GM21367 (cell line): ENCODE measurements at regions not wholly inside any gene's neighbourhood (a gene's known extent, or its start where the extent isn't known, plus 50 kb on each side); places are given as distances from the start of the nearest gene placed in this dataset.
"Not testable (repeated sequence)": the region's sequence is repeated elsewhere in the genome, so short reads cannot be mapped to it uniquely, and the experiment has no call there.

Source experiments
- ATAC-seq: cut with Tn5 transposase; IDR thresholded peaks from one replicate; pipeline ENCODE4 v1.9.1; 2021; ENCODE audit not compliant: unreplicated experiment

GRCh38 chr14:28373721-28374120, 392.9 kb upstream of the FOXG1 start:
- no peak for ATAC-seq

- no peak for ATAC-seq
Observed at GRCh38 chr14:28375295-28375694, 391.3 kb upstream of the FOXG1 start.

GRCh38 chr14:28381656-28382055, 384.9 kb upstream of the FOXG1 start:
- ATAC-seq: no peak

GRCh38 chr14:28382444-28383190, 384.0 kb upstream of the FOXG1 start:
- no peak for ATAC-seq

GRCh38 chr14:28398506-28398905, 368.1 kb upstream of the FOXG1 start:
- no peak for ATAC-seq

GRCh38 chr14:28401705-28402104, 364.9 kb upstream of the FOXG1 start:
- ATAC-seq: not testable (repeated sequence)

GRCh38 chr14:28406196-28406595, 360.4 kb upstream of the FOXG1 start:
- ATAC-seq: no peak

GRCh38 chr14:28407031-28407825, 359.4 kb upstream of the FOXG1 start:
- no peak for ATAC-seq

- no peak for ATAC-seq
Observed at GRCh38 chr14:28407996-28408395, 358.6 kb upstream of the FOXG1 start.

GRCh38 chr14:28412077-28412476, 354.5 kb upstream of the FOXG1 start:
- ATAC-seq: no peak

GRCh38 chr14:28426960-28427359, 339.6 kb upstream of the FOXG1 start:
- ATAC-seq: no peak

GRCh38 chr14:28436821-28437220, 329.8 kb upstream of the FOXG1 start:
- ATAC-seq: no peak

GRCh38 chr14:28461389-28461788, 305.2 kb upstream of the FOXG1 start:
- no peak for ATAC-seq

GRCh38 chr14:28467611-28468010, 299.0 kb upstream of the FOXG1 start:
- ATAC-seq: no peak

- ATAC-seq: no peak
Observed at GRCh38 chr14:28468191-28469151, 298.1 kb upstream of the FOXG1 start.

- no peak for ATAC-seq
Observed at GRCh38 chr14:28482251-28483040, 284.1 kb upstream of the FOXG1 start.

- no peak for ATAC-seq
Observed at GRCh38 chr14:28483506-28483905, 283.1 kb upstream of the FOXG1 start.

GRCh38 chr14:28488684-28489083, 277.9 kb upstream of the FOXG1 start:
- no peak for ATAC-seq

- ATAC-seq: no peak
Observed at GRCh38 chr14:28493516-28493915, 273.1 kb upstream of the FOXG1 start.

- ATAC-seq: no peak
Observed at GRCh38 chr14:28494196-28494595, 272.4 kb upstream of the FOXG1 start.
